WTC11 (cell line): ENCODE measurements at regions not wholly inside any gene's neighbourhood (a gene's known extent, or its start where the extent isn't known, plus 50 kb on each side); places are given as distances from the start of the nearest gene placed in this dataset.

Experiments used
- ATAC-seq: fragments of 200-7000 bp; cut with Tn5 transposase; 2 replicates; pipeline ENCODE4 v1.10.0; 2021; ENCODE audit warnings: mild to moderate bottlenecking, moderate library complexity
- CTCF ChIA-PET: fragments of 300-600 bp; sonication (Branson Sonifier 250); formaldehyde crosslinking; loops from one replicate; lab custom pipeline; 2021; ENCODE audit warnings: antibody characterized with exemption; lab: Charles Lee
- POLR2A ChIA-PET: fragments of 350-600 bp; sonication (Branson Sonifier 250); formaldehyde crosslinking; loops from one replicate; lab custom pipeline; 2021; ENCODE audit warnings: antibody characterized with exemption; lab: Charles Lee
- DNase-seq: peaks from one replicate; pipeline ENCODE4 v3.0.0; 2021; ENCODE audit warnings: low spot score
- H3K27ac Mint-ChIP-seq: 2 replicates; pipeline ENCODE4 v1.8.0; 2021; ENCODE audit warnings: mixed read lengths
- H3K27me3 Mint-ChIP-seq: 2 replicates; pipeline ENCODE4 v1.8.0; 2021; ENCODE audit warnings: low read depth, mild to moderate bottlenecking, moderate library complexity, mixed read lengths
- H3K36me3 Mint-ChIP-seq: 2 replicates; pipeline ENCODE4 v1.8.0; 2021; ENCODE audit warnings: mixed read lengths
- H3K4me1 Mint-ChIP-seq: 2 replicates; pipeline ENCODE4 v1.8.0; 2022; ENCODE audit warnings: mixed read lengths
- H3K4me3 Mint-ChIP-seq: 2 replicates; pipeline ENCODE4 v1.8.0; 2021; ENCODE audit warnings: mild to moderate bottlenecking, moderate library complexity, mixed read lengths
- H3K9me3 Mint-ChIP-seq: 2 replicates; pipeline ENCODE4 v1.8.0; 2021; ENCODE audit warnings: mixed read lengths
- CREB1 ChIP-seq: sonication (generic); formaldehyde crosslinking; IDR thresholded peaks from 2 replicates; pipeline ENCODE4 v1.8.0; 2023; ENCODE audit warnings: mild to moderate bottlenecking, missing genetic modification reagents
- CREM ChIP-seq: sonication (generic); formaldehyde crosslinking; IDR thresholded peaks from 2 replicates; pipeline ENCODE4 v1.8.1; 2022; ENCODE audit warnings: mild to moderate bottlenecking, missing genetic modification reagents, moderate library complexity
- CTCF ChIP-seq: fragments of 200-600 bp; IDR thresholded peaks from 2 replicates; pipeline ENCODE4 v1.8.0; 2022; ENCODE audit warnings: antibody characterized with exemption
- ESRRA ChIP-seq: sonication (generic); formaldehyde crosslinking; IDR thresholded peaks from 2 replicates; pipeline ENCODE4 v1.8.1; 2022; ENCODE audit warnings: mild to moderate bottlenecking, missing genetic modification reagents, borderline replicate concordance
- FOXP1 ChIP-seq: sonication (generic); formaldehyde crosslinking; IDR thresholded peaks from 2 replicates; pipeline ENCODE4 v1.8.0; 2022; ENCODE audit warnings: missing genetic modification reagents, mild to moderate bottlenecking, moderate library complexity, borderline replicate concordance
- GTF2I ChIP-seq: fragments of 250-450 bp; sonication (Bioruptor Pico); conservative IDR thresholded peaks from 2 replicates; pipeline ENCODE4 v1.4.0; 2021; ENCODE audit warnings: mild to moderate bottlenecking
- HMGA2 ChIP-seq: fragments of 250-450 bp; sonication (Bioruptor Pico); IDR thresholded peaks from 2 replicates; pipeline ENCODE4 v1.4.0; 2021; ENCODE audit warnings: mild to moderate bottlenecking, moderate library complexity
- IRF1 ChIP-seq: sonication (generic); formaldehyde crosslinking; IDR thresholded peaks from 2 replicates; pipeline ENCODE4 v1.8.0; 2023; ENCODE audit warnings: missing genetic modification reagents
- MLX ChIP-seq: sonication (generic); formaldehyde crosslinking; IDR thresholded peaks from 2 replicates; pipeline ENCODE4 v1.8.1; 2023; ENCODE audit warnings: mild to moderate bottlenecking, missing genetic modification reagents, moderate library complexity
- NFATC4 ChIP-seq: fragments of 250-450 bp; sonication (Bioruptor Pico); IDR thresholded peaks from 2 replicates; pipeline ENCODE4 v1.9.0; 2021; ENCODE audit warnings: mild to moderate bottlenecking
- NR1H2 ChIP-seq: sonication (generic); formaldehyde crosslinking; IDR thresholded peaks from 2 replicates; pipeline ENCODE4 v1.9.0; 2021; ENCODE audit warnings: mild to moderate bottlenecking, moderate library complexity, missing genetic modification reagents
- NR2C2 ChIP-seq: sonication (generic); formaldehyde crosslinking; IDR thresholded peaks from 2 replicates; pipeline ENCODE4 v1.8.0; 2022; ENCODE audit warnings: mild to moderate bottlenecking, missing genetic modification reagents
- RORB ChIP-seq: fragments of 250-450 bp; sonication (Bioruptor Pico); IDR thresholded peaks from 2 replicates; pipeline ENCODE4 v1.9.0; 2021; ENCODE audit warnings: mild to moderate bottlenecking
- SMAD3 ChIP-seq: sonication (generic); formaldehyde crosslinking; IDR thresholded peaks from 2 replicates; pipeline ENCODE4 v1.8.0; 2022; ENCODE audit warnings: missing genetic modification reagents, mild to moderate bottlenecking, borderline replicate concordance
- SMAD4 ChIP-seq: sonication (generic); formaldehyde crosslinking; IDR thresholded peaks from 2 replicates; pipeline ENCODE4 v1.8.0; 2022; ENCODE audit warnings: mild to moderate bottlenecking, missing genetic modification reagents
- SP1 ChIP-seq: sonication (generic); formaldehyde crosslinking; conservative IDR thresholded peaks from 2 replicates; pipeline ENCODE4 v1.8.1; 2022; ENCODE audit warnings: missing genetic modification reagents
- TCF7 ChIP-seq: sonication (generic); formaldehyde crosslinking; IDR thresholded peaks from 2 replicates; pipeline ENCODE4 v1.8.0; 2022; ENCODE audit warnings: mild to moderate bottlenecking, low read depth, missing genetic modification reagents, moderate library complexity
- ZNF317 ChIP-seq: sonication (generic); formaldehyde crosslinking; IDR thresholded peaks from 2 replicates; pipeline ENCODE4 v1.8.1; 2023; ENCODE audit warnings: low read depth, mild to moderate bottlenecking, moderate library complexity, missing genetic modification reagents, borderline replicate concordance
- TF ChIP-seq, protein P1 (sequence below): sonication (generic); formaldehyde crosslinking; IDR thresholded peaks from 2 replicates; pipeline ENCODE4 v1.8.0; 2022; ENCODE audit warnings: mild to moderate bottlenecking, missing genetic modification reagents
- TF ChIP-seq, protein P2 (sequence below): sonication (generic); formaldehyde crosslinking; IDR thresholded peaks from 2 replicates; pipeline ENCODE4 v1.8.0; 2022; ENCODE audit warnings: mild to moderate bottlenecking, missing genetic modification reagents

DNA sequence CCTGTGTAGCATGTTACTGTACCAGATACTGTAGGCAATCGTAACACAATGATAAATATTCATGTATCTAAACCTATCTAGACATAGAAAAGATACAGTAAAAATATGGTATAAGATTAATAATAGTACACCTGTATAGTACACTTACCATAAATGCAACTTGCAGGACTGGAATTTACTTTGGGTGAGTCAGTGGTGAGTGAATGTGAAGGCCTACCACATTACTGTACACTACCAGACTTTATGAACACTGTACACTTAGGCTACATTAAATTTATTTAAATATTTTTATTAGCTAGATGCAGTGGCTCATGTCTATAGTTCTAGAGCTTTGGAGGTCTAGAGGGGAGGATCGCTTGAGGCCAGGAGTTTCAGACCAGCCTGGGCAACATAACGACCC, 186.6 kb upstream of the ROPN1 start:
- Mint-ChIP-seq H3K4me1 (peaks cover 12% of the 10 kb centered on the region), H3K27ac (no peak overlapping the region), H3K27me3 (no peaks in the 10 kb centered on the region; the same call in 1 of the 2 replicates), H3K36me3 (no peaks in the 10 kb centered on the region)
- POLR2A ChIA-PET: no interaction called here
- CTCF ChIA-PET: no interaction called here
- no peak for TF ChIP-seq CREB1 (CRISPR knock-in tag)
- TF ChIP-seq CREM (CRISPR knock-in tag): no peak
- TF ChIP-seq ESRRA: no peak
- no peak for TF ChIP-seq MLX (CRISPR knock-in tag)
- no peak for TF ChIP-seq NR1H2
- TF ChIP-seq RORB: no peak
- TF ChIP-seq NFATC4 (CRISPR knock-in tag): no peak
- TF ChIP-seq ZNF317 (CRISPR knock-in tag): no peak
- no peak for TF ChIP-seq CTCF
- TF ChIP-seq, all 79 proteins: peak for 0
- Mint-ChIP-seq H3K9me3 (peaks cover 10% of the 10 kb centered on the region), H3K4me3 (no peak overlapping the region)
- no peak for DNase-seq
- no peak for ATAC-seq

DNA sequence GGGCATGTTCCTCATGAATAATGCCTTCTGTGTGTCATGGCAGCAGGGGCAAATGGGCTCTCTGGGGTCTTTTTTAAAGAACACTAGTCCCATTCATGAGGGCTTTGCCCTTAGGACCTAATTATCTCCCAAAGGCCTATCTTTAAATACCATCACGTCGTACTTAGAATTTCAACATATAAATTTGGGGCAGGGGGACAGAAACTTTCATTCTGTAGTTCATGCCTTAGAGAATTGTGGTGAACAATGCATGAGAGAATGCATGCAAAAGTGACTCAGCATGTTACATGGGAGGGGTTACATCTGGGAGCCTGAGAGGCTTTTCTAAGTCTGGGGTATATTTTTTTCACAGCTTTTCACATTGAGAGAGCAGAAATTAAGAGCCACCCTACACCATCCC, 208.5 kb upstream of the ROPN1 start:
- TF ChIP-seq NR2C2 (no peak), SMAD4 (CRISPR knock-in tag) (no peak), SMAD3 (no peak), FOXP1 (CRISPR knock-in tag) (no peak), SP1 (no peak), MLX (CRISPR knock-in tag) (no peak), IRF1 (CRISPR knock-in tag) (no peak), TCF7 (no peak), HMGA2 (no peak), GTF2I (CRISPR knock-in tag) (no peak)
- TF ChIP-seq, protein P1, sequence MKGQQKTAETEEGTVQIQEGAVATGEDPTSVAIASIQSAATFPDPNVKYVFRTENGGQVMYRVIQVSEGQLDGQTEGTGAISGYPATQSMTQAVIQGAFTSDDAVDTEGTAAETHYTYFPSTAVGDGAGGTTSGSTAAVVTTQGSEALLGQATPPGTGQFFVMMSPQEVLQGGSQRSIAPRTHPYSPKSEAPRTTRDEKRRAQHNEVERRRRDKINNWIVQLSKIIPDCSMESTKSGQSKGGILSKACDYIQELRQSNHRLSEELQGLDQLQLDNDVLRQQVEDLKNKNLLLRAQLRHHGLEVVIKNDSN (CRISPR knock-in tag): no peak
- TF ChIP-seq, protein P2, sequence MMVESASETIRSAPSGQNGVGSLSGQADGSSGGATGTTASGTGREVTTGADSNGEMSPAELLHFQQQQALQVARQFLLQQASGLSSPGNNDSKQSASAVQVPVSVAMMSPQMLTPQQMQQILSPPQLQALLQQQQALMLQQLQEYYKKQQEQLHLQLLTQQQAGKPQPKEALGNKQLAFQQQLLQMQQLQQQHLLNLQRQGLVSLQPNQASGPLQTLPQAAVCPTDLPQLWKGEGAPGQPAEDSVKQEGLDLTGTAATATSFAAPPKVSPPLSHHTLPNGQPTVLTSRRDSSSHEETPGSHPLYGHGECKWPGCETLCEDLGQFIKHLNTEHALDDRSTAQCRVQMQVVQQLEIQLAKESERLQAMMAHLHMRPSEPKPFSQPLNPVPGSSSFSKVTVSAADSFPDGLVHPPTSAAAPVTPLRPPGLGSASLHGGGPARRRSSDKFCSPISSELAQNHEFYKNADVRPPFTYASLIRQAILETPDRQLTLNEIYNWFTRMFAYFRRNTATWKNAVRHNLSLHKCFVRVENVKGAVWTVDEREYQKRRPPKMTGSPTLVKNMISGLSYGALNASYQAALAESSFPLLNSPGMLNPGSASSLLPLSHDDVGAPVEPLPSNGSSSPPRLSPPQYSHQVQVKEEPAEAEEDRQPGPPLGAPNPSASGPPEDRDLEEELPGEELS: no peak
- H3K36me3 Mint-ChIP-seq: no peaks in the 10 kb centered on the region
- ChIA-PET CTCF (interaction anchor here (1.2 kb wide), 1 partner anchor 47 kb away, joined by 3 read pairs; no protein-coding TSS in a partner anchor), POLR2A (no interaction called here)
- no peaks in the 10 kb centered on the region for H3K9me3 Mint-ChIP-seq
- no peaks in the 10 kb centered on the region for H3K27me3 Mint-ChIP-seq
- no peak overlapping the region for H3K4me3 Mint-ChIP-seq
- DNase-seq: no peak
- ATAC-seq: no peak
- H3K4me1 Mint-ChIP-seq: peaks cover 16% of the 10 kb centered on the region; the same call in 1 of the 2 replicates
- no peak overlapping the region for H3K27ac Mint-ChIP-seq
